HFF-Myc (cell line): ENCODE measurements at regions not wholly inside any gene's neighbourhood (a gene's known extent, or its start where the extent isn't known, plus 50 kb on each side); places are given as distances from the start of the nearest gene placed in this dataset.

Experiments used
- DNase-seq: peaks from one replicate; pipeline ENCODE4 v3.0.0-alpha.2; 2011; ENCODE audit warnings: low read depth; ENCODE audit errors: extremely low read depth
- H3K4me3 ChIP-seq: replicated peaks from 2 replicates; pipeline ENCODE4 v1.5.1; 2011; ENCODE audit warnings: low read depth, mild to moderate bottlenecking, control low read depth, low read length
- CTCF ChIP-seq: IDR thresholded peaks from 2 replicates; pipeline ENCODE4 v1.5.1; 2012; ENCODE audit warnings: mild to moderate bottlenecking, low read depth, low read length, control low read depth; ENCODE audit errors: missing control alignments

DNA sequence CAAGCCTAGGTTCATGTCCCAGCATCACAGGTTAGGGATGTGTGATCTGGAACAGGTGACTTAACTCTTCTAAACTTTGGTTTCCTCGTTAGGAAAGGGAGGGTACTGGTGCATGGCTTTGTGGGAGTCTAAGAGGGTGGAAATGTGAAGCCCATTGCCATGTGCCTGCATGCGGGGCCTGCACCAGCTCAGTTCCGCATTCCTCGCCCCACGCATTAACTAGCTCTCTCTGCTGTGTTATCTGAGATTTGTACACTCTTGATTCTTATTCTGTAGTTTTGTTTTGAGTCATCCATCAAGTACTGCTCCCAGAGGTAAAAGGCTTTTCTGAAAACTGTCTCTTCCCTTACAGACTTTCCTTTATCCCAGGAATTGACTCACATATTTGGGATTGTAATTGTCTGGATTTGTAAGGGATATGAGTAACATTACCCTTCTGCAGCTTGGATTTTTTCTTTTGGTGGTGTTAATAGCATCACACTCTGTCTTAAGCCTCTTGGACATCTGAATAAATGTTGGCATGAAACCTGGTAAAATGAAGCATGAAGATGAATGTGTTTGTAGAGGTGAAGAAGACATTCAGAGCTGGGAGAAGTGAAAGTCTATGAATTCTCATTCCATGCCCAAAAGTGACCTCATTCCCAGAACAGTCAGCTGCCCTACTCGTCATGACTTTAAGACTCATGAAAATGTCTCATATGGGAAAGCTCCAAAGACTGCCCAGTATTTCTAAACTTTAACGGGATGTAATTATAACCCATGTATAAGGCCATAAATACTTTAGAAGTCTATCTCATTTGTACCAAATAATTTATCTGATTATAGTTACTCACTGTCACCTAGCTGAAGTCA lies 357.3 kb downstream of the FOXA2 start:
- H3K4me3 ChIP-seq = no peak overlapping the region
- no peak for TF ChIP-seq CTCF
- no peak for DNase-seq

DNA sequence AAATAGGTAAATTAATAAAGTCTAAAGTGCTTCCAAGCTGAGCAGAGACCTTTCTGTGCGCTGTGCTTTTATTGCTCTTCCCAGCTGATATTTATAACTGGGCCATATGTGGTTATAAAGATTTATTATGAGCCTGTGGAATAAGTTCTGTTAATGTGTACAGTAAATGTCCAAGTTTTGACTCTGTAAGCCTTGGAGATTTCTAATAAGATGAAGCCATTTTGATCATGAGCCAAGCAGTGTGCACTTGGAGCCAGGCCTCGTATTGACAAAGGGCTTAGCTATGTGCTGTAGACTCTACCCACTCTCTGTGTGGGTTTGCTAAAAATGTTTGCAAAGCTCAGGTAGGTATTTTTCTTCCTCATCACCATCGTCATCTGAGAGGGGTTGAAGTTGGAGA lies 361.1 kb downstream of the FOXA2 start:
- DNase-seq = no peak
- no peak overlapping the region for H3K4me3 ChIP-seq
- no peak for TF ChIP-seq CTCF

DNA sequence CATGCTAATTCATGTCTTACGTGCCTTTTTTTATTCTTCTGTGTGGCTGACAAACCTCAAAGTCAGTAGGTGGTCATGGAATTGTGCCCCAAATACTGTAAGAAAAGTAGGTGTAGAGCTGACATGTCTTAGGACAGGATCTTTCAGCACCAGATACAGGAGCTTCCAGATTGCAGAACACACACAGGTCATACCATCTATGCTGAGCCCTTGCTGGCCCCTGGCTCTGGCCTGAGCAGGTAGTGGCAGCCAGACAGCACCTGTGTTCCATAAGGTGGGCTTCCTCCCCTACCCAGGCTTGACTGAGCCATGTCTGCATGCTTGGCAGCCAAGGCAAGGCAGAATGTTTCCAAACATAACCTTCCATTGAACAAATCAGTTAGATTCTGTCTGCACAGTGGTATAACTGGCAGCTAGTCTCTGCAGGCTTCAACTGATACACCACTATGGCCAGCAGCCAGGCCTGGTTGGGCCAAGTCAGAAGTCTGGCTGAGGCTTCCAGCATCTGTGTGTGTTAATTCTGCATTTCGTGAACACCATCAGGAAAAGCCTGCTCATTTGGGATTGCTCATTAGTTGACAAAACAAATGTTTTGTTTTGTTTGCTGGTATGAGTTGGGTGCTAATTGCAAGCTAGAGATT lies 366.5 kb downstream of the FOXA2 start:
- no peak for TF ChIP-seq CTCF
- no peak overlapping the region for H3K4me3 ChIP-seq
- no peak for DNase-seq

DNA sequence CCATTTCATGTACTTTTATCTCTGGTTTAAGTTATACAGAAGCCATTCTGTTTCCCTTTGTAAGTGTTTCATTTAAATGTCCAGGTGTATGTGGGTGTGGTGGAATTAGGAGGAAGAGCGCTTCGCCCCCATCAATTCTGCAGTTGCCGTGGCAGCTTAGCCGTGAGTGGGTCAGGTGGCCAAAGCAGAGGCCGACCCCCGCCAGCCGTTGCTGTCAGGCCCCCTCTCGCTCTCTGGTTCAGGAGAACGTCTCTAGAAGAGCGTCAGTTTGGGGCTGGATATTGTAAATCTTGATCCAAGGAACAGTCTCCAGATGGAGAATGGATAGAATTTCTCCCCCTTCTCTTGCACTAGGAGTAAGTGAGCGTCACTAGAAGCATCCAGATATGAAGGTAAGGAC lies 367.4 kb downstream of the FOXA2 start:
- DNase-seq = no peak
- no peak overlapping the region for H3K4me3 ChIP-seq
- no peak for TF ChIP-seq CTCF

DNA sequence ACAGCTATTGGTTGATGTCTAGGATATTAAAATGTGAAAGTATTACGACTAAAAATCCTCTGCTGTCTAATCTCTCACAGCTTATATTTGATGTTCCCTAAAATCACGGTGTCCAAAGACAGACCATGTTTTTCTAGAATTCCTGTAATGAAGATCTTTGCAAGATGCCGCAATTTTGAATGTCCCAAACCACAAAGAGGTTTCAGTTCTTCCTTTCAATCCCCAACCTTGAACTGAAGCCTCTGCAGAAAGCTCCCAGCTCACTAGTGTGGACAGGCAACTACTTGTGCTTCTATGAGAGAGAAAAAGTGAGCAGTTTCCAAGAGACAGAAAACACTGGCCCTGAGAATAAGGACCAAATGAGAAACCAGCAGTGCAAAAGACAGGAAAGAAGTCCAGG lies 370.1 kb downstream of the FOXA2 start:
- no peak overlapping the region for H3K4me3 ChIP-seq
- no peak for TF ChIP-seq CTCF
- no peak for DNase-seq

DNA sequence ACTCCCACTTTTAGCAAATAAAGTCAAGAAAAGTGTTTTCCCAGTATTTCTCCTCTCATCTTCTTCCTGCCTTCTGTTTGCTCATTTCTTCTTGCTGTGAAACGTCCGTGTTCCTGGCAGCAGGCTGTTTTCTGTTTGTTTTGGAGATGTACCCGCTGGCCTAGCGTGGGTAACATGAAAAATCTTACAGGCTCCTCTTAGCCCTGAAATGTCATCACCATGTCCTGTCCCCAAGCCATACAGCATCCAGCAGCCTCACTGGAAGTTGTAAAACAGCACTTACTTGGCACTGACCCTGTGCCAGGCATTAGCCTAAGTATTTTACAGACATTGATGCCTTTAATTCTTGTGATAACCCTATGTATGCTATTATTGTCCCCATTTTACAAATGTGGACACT lies 371.1 kb downstream of the FOXA2 start:
- no peak overlapping the region for H3K4me3 ChIP-seq
- no peak for DNase-seq
- TF ChIP-seq CTCF = no peak
